GM08714 (cell line): ENCODE measurements at regions not wholly inside any gene's neighbourhood (a gene's known extent, or its start where the extent isn't known, plus 50 kb on each side); places are given as distances from the start of the nearest gene placed in this dataset.

ENCODE experiments used
- H3K4me3 ChIP-seq: fragments of 200-500 bp; sonication (Bioruptor generic); 2 replicates; pipeline ENCODE4 v1.5.1; 2014; ENCODE audit warnings: mild to moderate bottlenecking, low read length, inconsistent platforms
- ZNF274 ChIP-seq: IDR thresholded peaks from 2 replicates; pipeline ENCODE4 v1.6.1; 2012; ENCODE audit warnings: mild to moderate bottlenecking, low read depth, low read length

DNA sequence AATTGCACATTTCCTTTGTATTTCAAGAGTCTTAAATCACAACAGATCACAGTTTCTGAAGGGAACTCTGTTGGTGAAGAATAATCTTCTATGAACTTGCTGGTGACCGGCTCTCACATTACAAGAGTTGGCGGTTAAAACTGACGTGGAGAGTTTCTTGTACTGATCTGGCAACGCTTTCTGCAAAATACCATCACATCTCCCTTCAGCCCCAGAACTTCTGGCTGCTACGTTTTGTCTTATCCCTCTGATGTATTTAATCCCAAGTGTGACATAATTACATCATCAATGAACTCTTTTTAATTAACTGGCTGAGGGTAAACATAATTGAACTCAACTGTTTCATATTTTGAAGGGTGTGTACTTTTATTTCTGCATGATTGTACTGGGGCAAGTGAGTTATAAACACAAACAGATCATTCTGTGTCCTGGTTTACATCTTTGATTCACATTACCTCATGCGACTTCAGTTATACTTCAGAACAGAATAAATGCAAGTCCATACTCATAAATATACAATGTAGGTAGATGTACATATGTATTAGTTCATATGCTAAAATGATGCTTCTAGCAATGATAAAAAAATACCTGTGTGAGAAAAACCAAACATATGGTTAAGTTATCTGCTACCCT is 105.1 kb upstream of the NPVF start:
- no peak for TF ChIP-seq ZNF274
- H3K4me3 ChIP-seq = no peak overlapping the region

DNA sequence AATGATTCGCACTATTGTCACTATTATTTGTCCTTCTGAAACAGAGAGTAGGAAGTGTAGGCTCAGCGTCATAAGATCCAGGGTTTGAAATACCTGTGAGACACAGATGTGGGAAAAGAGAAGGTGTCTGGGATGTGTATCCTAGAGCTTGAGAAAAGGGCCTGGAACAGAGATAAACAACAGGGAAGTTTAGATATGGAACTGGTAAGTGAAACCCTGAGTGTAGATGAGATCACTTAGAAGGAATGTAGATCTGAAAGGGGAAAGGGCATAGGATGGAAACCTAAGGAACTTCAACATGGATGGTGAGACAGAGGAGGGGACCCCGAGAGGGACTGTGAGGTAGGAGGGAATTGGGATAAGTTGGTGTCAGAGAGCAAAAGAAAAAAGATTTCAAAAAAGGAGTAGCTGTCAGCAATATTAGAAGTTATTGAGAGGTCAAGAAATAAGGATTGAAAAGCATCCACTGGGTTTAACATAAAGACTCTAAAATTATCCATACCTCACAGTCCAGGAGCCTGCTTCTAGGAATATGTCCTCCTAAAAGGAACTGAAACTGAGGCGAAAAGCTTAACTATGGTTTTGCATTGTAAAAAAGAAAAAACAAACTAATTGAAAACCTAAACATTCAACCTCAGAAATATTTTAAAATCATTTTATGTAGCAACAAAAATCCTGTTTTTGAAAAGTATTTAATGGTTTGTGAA is 119.2 kb upstream of the NPVF start:
- no peak overlapping the region for H3K4me3 ChIP-seq
- no peak for TF ChIP-seq ZNF274

DNA sequence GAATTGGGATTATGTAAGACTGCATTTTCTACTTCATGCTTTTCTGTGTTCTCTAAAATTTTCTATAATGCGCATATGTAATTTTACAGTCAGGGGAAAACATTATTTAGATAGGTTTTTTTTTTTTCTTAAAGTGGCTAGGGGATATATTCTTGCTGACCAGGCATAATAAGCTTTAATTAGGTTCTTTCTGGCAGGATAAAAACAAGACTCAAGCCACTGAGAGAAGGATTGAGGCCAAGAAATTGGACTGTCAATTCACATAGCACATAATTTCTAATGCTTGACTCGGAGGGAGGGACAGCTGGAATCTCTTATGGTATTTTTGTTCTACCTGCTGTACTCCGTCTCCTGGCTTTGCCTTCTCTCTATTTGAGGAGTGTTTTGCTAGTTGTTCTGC is 119.8 kb upstream of the NPVF start:
- H3K4me3 ChIP-seq = no peak overlapping the region
- no peak for TF ChIP-seq ZNF274

DNA sequence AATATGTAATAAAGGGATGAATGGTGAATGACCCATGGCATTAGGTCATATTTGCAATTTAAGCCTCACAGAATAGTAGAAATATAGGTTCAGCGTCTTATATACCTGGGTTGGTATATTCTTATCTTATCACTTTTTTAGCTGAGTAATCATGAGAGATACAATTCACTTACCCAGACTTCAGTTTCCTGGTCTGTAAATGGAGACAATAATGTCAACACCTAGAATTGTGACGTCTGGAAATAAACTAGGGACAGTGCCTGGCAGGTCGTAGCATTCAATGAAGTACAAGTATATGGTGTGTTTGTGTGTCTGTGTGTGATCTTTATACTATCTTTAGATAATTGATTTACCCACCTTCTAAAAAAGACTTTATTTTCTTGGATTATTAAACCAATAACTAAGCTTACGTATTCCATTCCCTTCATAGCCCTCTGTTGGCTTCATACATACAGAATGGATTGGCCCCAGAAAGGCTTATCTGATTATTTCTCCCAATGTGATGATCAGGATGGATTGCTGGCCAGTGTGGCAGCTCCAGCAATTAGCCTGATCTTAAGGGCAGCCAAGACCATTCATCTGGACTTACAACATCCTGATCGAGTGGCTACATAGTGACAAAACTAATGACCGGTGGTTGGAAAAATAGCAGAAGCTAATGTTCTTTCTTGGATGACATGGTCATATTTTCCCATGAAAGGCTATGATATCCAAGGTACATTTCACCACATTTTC is 121.2 kb upstream of the NPVF start:
- no peak for TF ChIP-seq ZNF274
- H3K4me3 ChIP-seq = no peak overlapping the region

DNA sequence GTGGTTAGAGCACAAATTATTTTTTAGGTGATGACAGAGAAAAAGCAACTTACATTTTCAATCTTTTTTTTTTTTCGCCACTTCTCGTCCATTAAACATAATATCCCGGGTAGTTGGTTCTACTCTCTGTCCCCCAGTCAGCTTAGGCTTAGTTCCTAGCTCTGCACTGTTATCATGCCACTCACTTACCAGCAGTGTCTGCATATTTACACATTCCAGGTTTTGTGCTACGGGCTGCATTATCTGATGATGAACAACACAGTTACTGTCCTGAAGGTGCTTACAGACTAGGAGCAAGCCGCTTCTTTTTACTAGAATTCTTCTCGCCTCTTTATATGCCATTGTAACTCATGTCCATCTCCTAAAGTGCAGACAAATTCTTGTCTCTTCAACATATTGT is 121.8 kb upstream of the NPVF start:
- no peak overlapping the region for H3K4me3 ChIP-seq

DNA sequence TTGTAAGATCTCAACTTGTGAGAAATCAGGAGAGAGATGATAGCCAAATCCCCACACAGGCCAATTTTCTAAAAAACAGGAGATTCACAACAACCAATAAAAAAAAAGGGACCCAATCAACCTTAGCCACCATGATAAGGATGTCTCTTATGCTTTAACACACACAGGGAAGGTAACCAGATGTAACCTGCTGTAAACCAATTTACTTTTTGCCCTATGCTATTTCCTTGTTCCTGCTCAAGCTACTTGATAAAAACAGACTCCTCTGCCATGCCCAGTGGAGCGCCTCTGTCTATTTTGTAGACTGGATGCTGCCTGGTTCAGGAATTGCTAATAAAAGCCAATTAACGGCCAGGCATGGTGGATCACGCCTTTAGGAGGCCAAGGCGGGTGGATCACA is 123.5 kb upstream of the NPVF start:
- TF ChIP-seq ZNF274 = no peak
- H3K4me3 ChIP-seq = no peak overlapping the region

More for the DNA sequence above, 121.8 kb upstream of the NPVF start:
- TF ChIP-seq ZNF274 = no peak

DNA sequence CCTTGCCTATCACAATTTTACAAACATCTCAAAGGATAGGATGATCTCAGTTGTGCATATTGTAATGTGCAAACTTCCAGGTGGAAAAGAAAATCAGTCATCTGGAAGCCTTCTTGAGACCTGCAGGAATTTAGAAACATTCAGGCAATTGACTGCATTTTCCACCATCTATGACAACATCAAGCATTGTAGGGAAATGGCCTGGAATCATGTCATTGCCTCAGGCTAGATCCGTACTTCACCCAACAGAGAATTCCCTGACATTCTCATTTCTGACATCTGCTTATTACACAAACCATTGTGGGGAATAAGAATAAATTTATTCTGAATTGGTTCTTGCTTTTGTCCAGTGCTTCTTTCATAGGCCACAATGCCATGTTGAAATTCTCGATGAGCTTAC is 124.9 kb upstream of the NPVF start:
- TF ChIP-seq ZNF274 = no peak
- no peak overlapping the region for H3K4me3 ChIP-seq

DNA sequence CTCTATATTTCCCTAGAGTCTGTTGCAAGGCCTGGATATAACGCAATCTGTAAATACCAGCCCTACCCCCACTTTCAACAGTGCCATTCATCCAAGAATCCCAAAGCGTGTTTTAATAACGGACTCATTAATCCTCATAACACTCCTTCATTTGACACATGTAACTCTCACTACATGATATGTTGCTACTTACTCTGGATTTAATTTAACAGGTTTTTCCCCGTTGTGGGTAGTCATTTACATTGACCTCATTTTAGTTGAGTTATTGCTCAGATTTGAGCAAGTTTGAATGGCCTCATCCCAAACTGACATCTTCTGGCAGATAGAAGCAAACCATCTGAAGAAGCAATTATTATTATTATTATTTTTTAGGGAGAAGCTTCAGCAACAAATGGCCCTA is 125.4 kb upstream of the NPVF start:
- no peak for TF ChIP-seq ZNF274
- H3K4me3 ChIP-seq = no peak overlapping the region

DNA sequence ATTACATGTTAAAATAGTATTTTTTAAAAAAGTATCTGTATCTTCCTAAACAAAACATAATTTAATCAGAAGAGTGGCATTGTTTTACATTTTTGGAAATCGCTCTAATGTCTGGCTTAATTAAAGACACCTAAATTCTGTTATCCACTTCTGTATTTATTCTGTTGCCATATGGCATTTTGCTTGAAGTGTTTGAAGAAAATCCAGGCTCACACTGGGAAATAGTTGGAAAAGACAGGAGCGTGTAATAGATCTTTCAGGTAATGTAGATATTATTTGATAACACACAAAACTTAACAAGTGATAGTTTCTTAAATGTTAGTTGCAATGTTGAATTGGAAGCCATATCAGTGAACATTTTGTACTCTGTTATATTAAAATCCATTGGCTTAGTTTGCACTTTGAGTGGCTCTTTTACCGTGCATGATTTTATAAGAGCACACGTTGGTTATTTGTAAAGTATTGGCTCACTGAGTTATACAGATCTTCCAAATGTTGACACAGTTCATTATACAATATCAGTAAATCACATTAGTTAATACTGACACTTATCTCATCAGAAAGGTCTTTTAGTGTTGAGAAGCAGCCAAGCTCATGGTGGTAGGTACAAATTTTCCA is 128.4 kb upstream of the NPVF start:
- TF ChIP-seq ZNF274 = no peak
- no peak overlapping the region for H3K4me3 ChIP-seq

DNA sequence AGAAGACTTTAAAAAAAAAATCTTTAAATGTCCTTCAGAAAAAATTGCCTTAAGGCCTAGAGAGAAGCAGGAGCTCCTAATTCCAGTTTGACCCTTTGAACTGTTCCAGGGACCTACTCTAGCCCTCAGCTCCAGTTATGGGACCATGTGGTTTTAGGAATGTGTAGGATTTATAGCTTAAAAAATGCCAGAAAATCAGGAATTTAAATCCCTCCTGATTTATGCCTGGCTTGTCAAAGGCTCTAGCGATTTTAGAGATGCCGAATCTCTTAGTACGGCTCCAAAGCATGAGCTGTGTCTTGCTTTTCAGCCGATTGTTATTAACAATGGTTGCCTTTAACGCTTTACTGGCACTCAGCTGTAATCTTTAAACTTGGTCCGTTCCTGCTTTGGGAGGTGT is 130.6 kb upstream of the NPVF start:
- TF ChIP-seq ZNF274 = no peak
- no peak overlapping the region for H3K4me3 ChIP-seq

DNA sequence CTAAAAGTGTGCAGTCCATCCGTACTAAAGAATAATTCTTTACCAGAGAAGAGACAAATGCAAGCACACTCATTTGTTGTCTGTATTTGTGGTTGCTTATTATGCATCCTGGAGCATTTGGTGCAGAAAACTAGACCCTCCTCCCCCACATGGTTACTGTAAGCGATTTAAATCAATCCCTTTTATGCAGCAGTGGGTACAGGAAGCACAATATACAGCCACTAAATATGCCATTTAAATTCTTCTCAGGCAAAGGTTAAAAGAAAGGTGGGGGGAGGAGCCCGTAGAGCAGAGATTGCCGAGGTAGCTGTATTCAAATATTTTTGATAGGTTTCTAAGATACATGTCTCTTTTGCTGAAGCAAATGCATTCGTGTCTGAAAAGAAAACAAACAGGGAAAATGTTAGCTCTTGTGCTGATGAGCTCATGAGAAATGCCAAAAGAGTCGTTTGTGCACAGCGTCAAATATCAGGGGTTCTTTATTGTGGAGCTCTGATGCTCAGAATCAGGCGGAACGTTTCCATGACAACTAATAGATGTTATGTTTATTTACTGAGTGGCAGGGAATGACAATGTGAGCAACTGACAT is 131.3 kb upstream of the NPVF start:
- H3K4me3 ChIP-seq = no peak overlapping the region

DNA sequence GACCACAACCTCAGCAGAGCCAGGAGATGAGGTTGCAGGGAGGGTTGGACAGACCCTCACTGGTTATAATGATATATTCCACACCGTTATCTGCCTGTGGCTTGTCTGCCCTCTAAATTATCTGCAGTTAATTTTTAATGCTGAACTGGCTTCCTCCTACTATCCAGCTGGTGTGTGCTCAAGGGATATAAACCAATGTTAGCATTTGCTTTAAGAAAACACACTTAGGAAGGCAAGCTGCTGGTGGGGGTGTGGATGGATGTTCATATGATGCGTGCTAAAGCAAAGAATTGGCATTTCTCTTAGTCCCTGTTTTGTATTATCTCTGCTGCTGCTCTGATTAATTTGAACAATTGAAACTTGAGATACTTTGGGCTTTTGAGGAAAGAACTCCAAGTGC is 132.2 kb upstream of the NPVF start:
- H3K4me3 ChIP-seq = no peak overlapping the region
- no peak for TF ChIP-seq ZNF274

More for the DNA sequence above, 131.3 kb upstream of the NPVF start:
- no peak for TF ChIP-seq ZNF274

DNA sequence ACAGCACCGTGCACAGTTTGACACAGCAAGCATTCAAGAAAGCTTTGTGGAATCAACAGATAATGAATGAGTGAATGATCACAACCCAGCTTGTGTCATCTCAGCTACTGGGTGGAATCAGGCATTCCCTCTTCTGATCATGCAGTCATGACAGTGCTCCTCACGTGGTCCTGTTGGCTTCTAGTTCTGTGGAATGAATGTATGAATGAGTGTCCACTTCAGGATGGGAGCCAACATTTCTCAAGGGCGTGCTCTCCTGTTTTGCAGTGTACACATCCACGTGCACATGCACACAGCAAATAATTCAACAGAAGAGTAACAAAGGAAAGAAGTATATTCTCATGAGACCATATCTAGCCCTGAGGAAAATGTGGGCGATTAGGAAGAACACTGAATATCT is 133.1 kb upstream of the NPVF start:
- TF ChIP-seq ZNF274 = no peak
- H3K4me3 ChIP-seq = no peak overlapping the region

DNA sequence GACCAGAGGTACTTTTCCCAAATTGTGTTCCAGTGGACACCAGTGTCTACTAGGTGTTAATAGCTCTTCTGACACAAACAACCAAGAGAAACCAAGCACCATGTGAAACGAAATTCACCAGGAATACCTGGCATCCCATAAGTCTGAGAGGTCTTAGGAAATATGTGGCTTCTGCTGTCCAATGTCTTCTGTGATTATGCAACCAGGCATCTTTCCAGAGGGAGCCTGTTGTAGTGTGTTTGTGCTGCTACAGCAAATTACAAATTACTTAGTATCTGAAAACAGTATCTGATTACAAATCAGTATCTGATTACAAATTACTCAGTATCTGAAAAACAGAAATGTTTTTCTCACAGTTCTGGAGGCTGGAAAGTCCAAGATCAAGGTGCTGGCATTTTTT is 133.6 kb upstream of the NPVF start:
- H3K4me3 ChIP-seq = no peak overlapping the region
- TF ChIP-seq ZNF274 = no peak
